HG03571 (cell line): ENCODE measurements at regions not wholly inside any gene's neighbourhood (a gene's known extent, or its start where the extent isn't known, plus 50 kb on each side); places are given as distances from the start of the nearest gene placed in this dataset.

Experiments used
- ATAC-seq: cut with Tn5 transposase; IDR thresholded peaks from one replicate; pipeline ENCODE4 v1.9.1; 2021; ENCODE audit not compliant: unreplicated experiment

GRCh38 chr5:166365164-166365563 lies 1926.3 kb upstream of the WWC1 start:
- no peak for ATAC-seq

GRCh38 chr5:166367391-166367790 lies 1924.1 kb upstream of the WWC1 start:
- ATAC-seq, result no peak

DNA sequence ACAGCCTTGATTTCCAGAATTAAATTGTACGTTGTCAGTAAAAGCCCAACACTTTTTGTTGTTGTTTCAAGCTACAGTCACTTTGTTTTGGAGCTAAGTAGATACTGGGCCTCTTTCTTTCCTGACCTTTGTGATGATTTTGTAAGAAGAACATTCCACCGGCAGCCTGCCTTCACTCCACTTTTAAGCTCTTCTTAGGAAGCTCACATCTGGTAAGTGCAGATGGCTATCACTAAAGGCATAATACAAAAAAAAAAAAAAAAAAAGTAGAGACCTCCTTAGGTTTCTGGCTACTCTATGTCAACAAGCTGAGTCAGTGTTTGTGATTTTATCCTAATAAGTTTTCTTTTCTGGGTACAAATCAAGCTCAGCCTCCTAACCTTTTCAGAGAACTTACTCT lies 1922.1 kb upstream of the WWC1 start:
- ATAC-seq, result no peak

- ATAC-seq, result no peak
These were observed 1921.6 kb upstream of the WWC1 start for GRCh38 chr5:166369807-166370206.

DNA sequence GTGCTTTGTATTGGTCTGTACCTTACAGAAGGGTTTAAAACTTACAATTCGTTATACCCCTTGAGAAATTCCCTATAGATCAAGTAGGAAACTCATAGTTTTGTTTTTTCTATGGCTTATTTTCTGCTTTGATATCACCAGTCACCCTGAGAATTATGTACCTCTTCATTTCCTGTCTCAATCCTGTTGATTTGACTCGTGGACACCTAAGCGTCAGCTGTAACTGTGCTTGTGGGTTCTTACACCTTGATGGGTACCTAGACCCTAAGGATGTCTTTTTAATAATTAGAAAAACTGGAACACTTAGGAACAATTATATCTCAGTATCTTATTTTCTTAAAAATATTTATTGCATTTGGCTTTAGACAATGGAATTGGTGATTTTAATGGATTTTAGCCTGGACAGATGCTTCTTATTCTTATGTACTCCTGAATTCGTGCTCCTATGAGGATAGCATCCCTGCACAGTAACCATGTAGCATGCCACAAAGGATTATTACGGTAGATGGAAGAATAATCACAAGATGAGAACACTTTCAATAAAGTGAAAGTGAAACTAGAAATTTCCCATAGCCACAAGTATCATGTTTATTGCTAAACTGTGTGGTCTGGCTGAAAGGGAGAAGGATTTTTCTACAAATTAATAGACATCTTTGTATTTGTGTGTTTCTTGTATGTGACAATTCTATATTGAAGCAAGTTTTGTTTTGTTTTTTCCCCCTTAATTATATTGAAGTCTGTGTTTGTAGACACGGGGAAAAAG lies 1920.3 kb upstream of the WWC1 start:
- ATAC-seq, result no peak

DNA sequence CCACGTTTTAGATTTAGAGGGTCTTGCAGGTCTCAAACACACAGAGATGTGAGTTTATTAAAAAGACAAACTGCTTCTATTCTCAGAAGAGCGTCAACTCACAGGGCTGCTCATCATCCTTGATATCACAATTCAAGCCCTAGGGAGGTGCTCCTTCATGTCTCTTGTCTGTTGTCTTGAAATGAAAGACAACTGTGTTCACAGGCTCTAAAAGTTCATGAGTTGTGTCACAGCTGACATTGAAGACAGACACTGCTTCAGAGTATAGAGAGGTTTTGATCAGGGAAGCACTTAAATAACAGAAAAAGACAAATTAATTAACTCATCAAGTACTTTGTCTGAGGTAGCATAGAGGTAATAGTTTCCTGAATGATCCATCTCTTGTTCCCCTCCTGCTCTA lies 1917.6 kb upstream of the WWC1 start:
- no peak for ATAC-seq

GRCh38 chr5:166377756-166378155 lies 1913.7 kb upstream of the WWC1 start:
- ATAC-seq, result no peak

GRCh38 chr5:166379517-166379916 lies 1911.9 kb upstream of the WWC1 start:
- no peak for ATAC-seq

DNA sequence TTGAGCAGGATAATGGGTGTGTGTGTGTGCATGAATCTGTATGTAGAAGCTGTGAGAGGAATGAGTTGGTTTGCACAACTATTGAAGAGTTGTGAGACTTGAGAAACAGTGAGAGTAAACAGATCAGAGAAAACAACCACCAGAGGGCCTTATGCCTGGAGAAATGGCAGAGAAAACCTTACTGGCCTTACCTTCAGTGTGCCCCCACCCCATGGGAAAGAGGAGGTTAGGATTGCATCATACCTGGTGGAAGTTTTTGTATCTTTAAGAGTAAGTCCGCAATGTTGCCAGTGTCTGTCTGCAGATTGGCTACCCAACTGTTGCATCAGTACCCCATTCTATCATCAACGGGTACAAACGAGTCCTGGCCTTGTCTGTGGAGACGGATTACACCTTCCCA lies 1909.4 kb upstream of the WWC1 start:
- no peak for ATAC-seq

- ATAC-seq, result no peak
These were observed 1893.3 kb upstream of the WWC1 start for GRCh38 chr5:166398131-166398530.

GRCh38 chr5:166399781-166400180 lies 1891.7 kb upstream of the WWC1 start:
- no peak for ATAC-seq

- ATAC-seq, result no peak
These were observed 1890.1 kb upstream of the WWC1 start for GRCh38 chr5:166401391-166401790.

GRCh38 chr5:166412191-166412590 lies 1879.3 kb upstream of the WWC1 start:
- ATAC-seq, result no peak

- ATAC-seq, result no peak
These were observed 1864.2 kb upstream of the WWC1 start for GRCh38 chr5:166427211-166427610.

DNA sequence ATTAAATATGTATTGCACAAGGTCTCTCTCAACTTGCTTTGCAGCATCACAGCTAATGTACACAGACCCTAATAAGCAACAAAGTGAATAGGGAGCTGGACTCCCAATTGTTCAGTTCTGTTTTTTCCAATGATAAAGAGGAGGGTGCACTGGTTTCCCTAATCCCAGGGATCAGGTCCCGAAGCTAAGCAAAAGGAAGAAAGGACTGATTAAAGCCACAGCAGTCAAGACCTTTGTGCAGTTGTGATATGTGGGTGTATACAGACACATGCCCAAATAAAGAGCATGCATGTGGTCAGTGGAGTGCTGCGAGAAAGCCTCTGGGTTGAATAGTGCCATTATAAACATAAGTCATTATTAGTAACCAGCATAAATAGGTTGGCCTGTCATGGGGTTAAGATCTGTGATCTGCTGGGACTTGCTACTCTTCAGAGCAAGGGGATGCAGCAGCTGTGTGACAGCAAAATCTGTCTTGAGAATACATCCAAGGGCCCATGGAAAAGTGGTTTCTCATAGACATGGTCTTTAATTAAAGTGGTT lies 1863.1 kb upstream of the WWC1 start:
- no peak for ATAC-seq

GRCh38 chr5:166430491-166431319 lies 1860.7 kb upstream of the WWC1 start:
- ATAC-seq, result no peak

GRCh38 chr5:166431456-166431855 lies 1860.0 kb upstream of the WWC1 start:
- ATAC-seq, result no peak

GRCh38 chr5:166433679-166434078 lies 1857.8 kb upstream of the WWC1 start:
- ATAC-seq, result no peak

- no peak for ATAC-seq
These were observed 1854.6 kb upstream of the WWC1 start for GRCh38 chr5:166436872-166437271.

DNA sequence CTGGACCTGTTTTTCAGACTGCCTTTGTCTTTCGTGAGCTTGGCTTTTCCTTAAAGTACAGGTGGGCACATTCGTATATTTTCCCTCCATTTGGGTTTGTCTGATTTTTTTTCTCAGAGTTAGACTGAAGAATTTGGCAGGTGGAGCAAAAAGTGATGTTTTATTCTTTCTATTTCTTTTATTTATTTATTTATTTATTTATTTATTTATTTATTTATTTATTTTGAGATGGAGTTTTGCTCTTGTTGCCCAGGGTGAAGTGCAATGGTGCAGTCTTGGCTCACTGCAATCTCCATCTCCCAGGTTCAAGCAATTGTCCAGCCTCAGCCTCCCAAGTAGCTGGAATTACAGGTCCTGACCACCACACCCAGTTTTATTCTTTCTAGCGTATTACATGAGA lies 1805.1 kb upstream of the WWC1 start:
- no peak for ATAC-seq

DNA sequence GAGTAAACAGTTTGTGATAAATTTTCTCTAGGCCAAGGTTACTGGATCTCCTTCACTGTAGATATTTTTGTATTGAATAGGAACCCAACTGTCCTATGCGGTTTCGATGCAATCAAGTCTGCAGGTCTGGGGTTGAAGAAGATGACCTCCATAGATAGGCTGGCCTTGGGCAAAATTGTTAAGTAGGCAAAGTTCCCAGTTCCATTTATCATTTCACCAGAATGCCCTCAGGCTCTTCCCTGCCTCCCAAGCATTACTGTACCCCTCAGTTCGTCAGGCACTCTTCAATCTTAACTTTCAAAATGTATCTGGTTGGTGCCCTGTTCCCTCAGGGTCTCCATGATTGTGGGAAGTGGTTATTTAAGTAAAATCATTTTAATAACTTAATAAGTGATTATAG lies 1802.9 kb upstream of the WWC1 start:
- no peak for ATAC-seq

DNA sequence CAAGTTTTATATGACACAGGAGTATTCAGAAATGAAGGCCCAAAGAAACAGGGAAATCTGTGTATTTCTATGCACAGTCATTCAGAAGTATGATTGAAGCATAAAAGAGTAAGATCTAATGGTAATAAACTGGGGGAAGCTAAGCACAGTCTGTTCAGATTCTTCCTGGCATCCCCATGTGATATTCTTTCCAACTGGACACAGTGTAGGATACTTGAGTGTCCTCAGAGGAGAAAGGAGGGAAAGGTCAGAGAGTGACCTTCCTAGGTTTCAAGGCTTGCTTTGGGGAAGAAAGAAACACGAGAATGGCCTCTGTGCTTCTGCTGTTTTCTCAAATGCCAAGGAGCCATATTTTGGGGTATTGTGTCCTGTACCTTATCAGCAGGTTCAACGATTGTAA lies 1798.4 kb upstream of the WWC1 start:
- ATAC-seq, result no peak
